ENCODE measurements at regions not wholly inside any gene's neighbourhood (a gene's known extent, or its start where the extent isn't known, plus 50 kb on each side); places are given as distances from the start of the nearest gene placed in this dataset.

- no peaks in the 10 kb centered on the region for H3K27me3 Mint-ChIP-seq
- no peaks in the 10 kb centered on the region for H3K9me3 Mint-ChIP-seq
- DNase-seq (no peak), ATAC-seq (no peak)
- no peaks in the 10 kb centered on the region for H3K36me3 Mint-ChIP-seq (ENCODE audit: low read depth)
- no peak overlapping the region for H3K4me3 Mint-ChIP-seq
- no peak overlapping the region for H3K27ac Mint-ChIP-seq
- no peaks in the 10 kb centered on the region for H3K4me1 Mint-ChIP-seq
These were observed 179.0 kb downstream of the ADGRA3 start for GRCh38 chr4:22336822-22337221.

DNA sequence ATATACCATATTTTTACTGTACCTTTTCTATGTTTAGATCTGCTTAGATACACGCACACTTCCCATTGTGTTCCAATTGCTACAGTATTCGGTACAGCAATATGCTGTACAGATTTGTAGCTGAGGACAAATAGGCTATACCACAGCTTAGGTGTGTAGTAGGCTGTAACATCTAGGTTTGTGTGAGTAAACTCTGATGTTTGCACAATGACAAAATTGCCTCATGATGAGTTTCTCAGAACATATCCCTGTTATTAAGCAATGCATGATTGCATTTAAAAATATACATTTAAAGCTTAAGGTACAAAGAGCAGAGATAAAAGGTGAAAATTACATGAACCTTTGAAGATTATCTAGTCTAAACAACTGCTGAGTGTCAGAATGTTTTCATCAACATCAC is 181.7 kb downstream of the ADGRA3 start:
- Mint-ChIP-seq H3K9me3 (peaks cover 4% of the 10 kb centered on the region), H3K36me3 (ENCODE audit: low read depth) (no peaks in the 10 kb centered on the region), H3K27me3 (no peaks in the 10 kb centered on the region), H3K4me3 (no peak overlapping the region), H3K4me1 (no peaks in the 10 kb centered on the region), H3K27ac (no peak overlapping the region)
- DNase-seq (no peak), ATAC-seq (no peak)

DNA sequence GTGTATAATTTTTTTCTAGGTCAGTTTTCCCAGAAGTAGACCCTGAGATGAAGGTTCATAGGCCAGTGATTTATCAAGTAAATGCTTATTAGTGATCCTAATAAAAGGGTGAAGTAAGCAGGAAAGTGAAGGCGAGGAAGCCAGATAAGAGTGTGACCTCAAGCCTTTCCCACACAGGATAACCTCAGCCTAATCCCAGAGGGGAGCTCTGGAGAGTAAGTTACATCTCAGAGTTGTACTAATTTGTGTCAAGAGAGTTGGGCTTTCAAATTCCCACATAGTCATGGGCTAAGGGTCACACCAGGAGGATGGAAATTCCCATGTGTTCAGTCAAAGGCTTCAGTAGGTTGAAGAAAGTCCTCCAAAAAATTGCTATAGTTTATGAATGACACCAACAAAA is 191.4 kb downstream of the ADGRA3 start:
- no peak for DNase-seq

DNA sequence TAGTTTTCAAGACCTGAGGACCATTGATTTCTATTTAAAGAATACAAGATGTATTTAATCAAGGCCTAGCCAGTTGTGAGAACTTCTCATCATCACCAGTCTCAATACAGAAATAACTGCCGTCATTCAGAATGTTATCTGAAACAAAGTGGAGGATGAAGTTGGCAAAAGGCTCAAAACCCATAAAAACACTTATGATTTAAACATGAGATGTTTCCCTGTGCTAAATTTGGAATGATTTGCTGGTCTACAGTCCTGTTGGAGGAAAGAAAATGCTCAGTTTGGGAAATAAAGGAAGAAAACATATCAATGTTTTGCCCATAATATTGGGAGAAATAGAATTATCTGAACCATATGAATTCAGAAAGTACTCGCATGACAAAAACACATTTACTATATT is 192.2 kb downstream of the ADGRA3 start:
- no peak for ATAC-seq
- no peaks in the 10 kb centered on the region for H3K36me3 Mint-ChIP-seq (ENCODE audit: low read depth)
- no peaks in the 10 kb centered on the region for H3K4me1 Mint-ChIP-seq

More for the DNA sequence above, 191.4 kb downstream of the ADGRA3 start:
- Mint-ChIP-seq H3K9me3 (peaks cover 2% of the 10 kb centered on the region), H3K27ac (no peak overlapping the region), H3K4me1 (no peaks in the 10 kb centered on the region), H3K4me3 (no peak overlapping the region), H3K27me3 (no peaks in the 10 kb centered on the region), H3K36me3 (ENCODE audit: low read depth) (no peaks in the 10 kb centered on the region)
- ATAC-seq = no peak

DNA sequence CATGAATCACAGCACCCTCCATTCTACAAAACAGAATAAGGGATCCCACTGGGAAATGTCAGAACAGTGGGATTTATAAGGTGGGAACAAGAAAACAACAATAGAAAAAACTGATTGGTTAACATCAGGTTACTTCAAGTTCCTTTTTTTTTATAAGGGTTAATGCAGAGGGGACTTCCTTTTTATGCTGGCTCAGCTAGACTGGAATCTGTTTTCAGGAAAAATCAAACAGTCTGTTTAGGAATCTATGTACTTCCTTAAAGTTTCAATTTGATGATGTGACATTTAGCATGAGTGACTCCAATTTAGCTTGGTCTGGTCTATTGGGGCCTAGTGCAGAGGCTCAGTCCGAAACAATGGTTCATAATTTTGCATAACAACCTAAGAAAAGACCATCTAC is 192.9 kb downstream of the ADGRA3 start:
- ATAC-seq (no peak), DNase-seq (no peak)
- no peaks in the 10 kb centered on the region for H3K36me3 Mint-ChIP-seq (ENCODE audit: low read depth)
- no peak overlapping the region for H3K4me3 Mint-ChIP-seq
- H3K27me3 Mint-ChIP-seq = no peaks in the 10 kb centered on the region
- no peak overlapping the region for H3K27ac Mint-ChIP-seq
- no peaks in the 10 kb centered on the region for H3K9me3 Mint-ChIP-seq
- H3K4me1 Mint-ChIP-seq = no peaks in the 10 kb centered on the region

More for the DNA sequence above, 192.2 kb downstream of the ADGRA3 start:
- Mint-ChIP-seq H3K27ac (no peak overlapping the region), H3K27me3 (no peaks in the 10 kb centered on the region), H3K4me3 (no peak overlapping the region), H3K9me3 (no peaks in the 10 kb centered on the region)
- DNase-seq = no peak

- no peak overlapping the region for H3K4me3 Mint-ChIP-seq
- H3K27me3 Mint-ChIP-seq = no peaks in the 10 kb centered on the region
- ATAC-seq (peak; percentile 59), DNase-seq (no peak)
- H3K27ac Mint-ChIP-seq = no peak overlapping the region
- H3K4me1 Mint-ChIP-seq = no peaks in the 10 kb centered on the region
- no peaks in the 10 kb centered on the region for H3K36me3 Mint-ChIP-seq (ENCODE audit: low read depth)
- no peaks in the 10 kb centered on the region for H3K9me3 Mint-ChIP-seq
These were observed 200.2 kb downstream of the ADGRA3 start for GRCh38 chr4:22315628-22316027.

DNA sequence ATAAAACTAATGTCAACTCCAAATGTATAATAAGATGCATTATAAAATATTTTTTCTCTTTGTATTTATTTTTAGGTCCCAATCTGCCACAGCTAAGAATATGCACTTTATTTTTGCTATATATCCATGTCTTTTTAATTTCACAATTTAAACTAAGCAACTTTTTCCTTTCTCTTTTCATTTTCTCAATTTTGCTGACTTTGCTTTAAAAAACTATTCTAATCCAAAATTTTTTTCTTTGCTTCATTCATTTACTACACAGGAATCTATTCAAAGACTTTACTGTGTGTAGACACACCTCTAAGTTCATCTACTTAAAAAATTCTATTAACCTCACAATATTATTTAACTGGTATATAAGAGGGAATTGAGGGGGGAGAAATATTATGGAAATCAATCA is 201.9 kb downstream of the ADGRA3 start:
- Mint-ChIP-seq H3K36me3 (ENCODE audit: low read depth) (no peaks in the 10 kb centered on the region), H3K27me3 (no peaks in the 10 kb centered on the region), H3K9me3 (no peaks in the 10 kb centered on the region), H3K4me3 (no peak overlapping the region), H3K4me1 (no peaks in the 10 kb centered on the region), H3K27ac (no peak overlapping the region)
- ATAC-seq (no peak), DNase-seq (no peak)

- Mint-ChIP-seq H3K27ac (no peak overlapping the region), H3K9me3 (no peaks in the 10 kb centered on the region), H3K4me1 (no peaks in the 10 kb centered on the region), H3K27me3 (no peaks in the 10 kb centered on the region), H3K4me3 (no peak overlapping the region), H3K36me3 (ENCODE audit: low read depth) (no peaks in the 10 kb centered on the region)
- no peak for DNase-seq
- ATAC-seq = no peak
These were observed 203.8 kb downstream of the ADGRA3 start for GRCh38 chr4:22312113-22312512.

- Mint-ChIP-seq H3K27me3 (no peaks in the 10 kb centered on the region), H3K36me3 (ENCODE audit: low read depth) (no peaks in the 10 kb centered on the region), H3K4me3 (no peak overlapping the region), H3K4me1 (no peaks in the 10 kb centered on the region), H3K27ac (no peak overlapping the region), H3K9me3 (peaks cover 32% of the 10 kb centered on the region)
- DNase-seq (no peak), ATAC-seq (no peak)
These were observed 214.6 kb downstream of the ADGRA3 start for GRCh38 chr4:22301253-22301652.

DNA sequence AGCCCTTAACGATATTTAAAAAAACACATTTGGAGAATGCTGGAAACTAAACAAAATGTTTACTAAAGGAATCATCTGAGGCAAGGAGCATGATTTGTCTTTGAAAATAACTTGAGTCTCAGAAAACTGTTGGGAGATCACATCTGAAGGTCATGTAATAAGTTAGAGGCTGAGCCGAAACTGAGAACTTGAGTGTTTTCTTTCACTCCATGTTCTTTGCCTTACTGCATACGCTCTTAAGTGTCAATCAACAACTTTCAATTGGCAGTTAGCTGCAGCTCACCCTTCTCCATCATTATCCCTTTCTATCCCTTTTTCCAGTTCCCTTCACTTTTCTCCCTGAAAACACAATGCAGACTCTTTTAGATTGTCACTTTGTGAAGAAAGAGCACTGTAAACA is 216.2 kb downstream of the ADGRA3 start:
- no peak overlapping the region for H3K27ac Mint-ChIP-seq
- H3K36me3 Mint-ChIP-seq (ENCODE audit: low read depth) = no peaks in the 10 kb centered on the region
- DNase-seq (no peak), ATAC-seq (no peak)
- H3K27me3 Mint-ChIP-seq = no peaks in the 10 kb centered on the region
- peaks cover 24% of the 10 kb centered on the region for H3K9me3 Mint-ChIP-seq
- H3K4me1 Mint-ChIP-seq = no peaks in the 10 kb centered on the region
- H3K4me3 Mint-ChIP-seq = no peak overlapping the region

DNA sequence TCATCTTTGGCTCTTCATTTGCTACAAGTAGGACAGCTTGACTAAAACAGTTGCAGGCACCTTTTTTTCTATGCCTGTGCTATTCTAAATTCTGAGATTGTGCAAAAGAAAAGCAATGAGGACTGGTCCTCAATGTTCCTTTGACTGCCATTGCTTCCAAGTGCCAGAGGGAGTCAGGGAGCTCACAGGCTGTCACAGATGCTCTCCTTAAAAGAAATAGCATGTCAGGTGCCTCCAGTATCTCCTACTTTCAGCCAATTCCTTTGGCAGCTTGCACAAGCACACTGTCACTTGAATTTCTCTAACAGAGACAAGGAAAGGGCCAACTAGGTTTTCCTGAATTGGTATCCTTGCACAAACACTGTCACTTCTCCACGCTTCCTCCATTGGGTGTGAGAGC is 228.2 kb downstream of the ADGRA3 start:
- no peak overlapping the region for H3K27ac Mint-ChIP-seq
- H3K36me3 Mint-ChIP-seq (ENCODE audit: low read depth) = no peaks in the 10 kb centered on the region
- ATAC-seq = no peak
- DNase-seq = no peak
- peaks cover 2% of the 10 kb centered on the region for H3K27me3 Mint-ChIP-seq
- peaks cover 8% of the 10 kb centered on the region for H3K9me3 Mint-ChIP-seq
- H3K4me1 Mint-ChIP-seq = no peaks in the 10 kb centered on the region
- H3K4me3 Mint-ChIP-seq = no peak overlapping the region

- H3K27me3 Mint-ChIP-seq = no peaks in the 10 kb centered on the region
These were observed 247.4 kb downstream of the ADGRA3 start for GRCh38 chr4:22268350-22269025.

DNA sequence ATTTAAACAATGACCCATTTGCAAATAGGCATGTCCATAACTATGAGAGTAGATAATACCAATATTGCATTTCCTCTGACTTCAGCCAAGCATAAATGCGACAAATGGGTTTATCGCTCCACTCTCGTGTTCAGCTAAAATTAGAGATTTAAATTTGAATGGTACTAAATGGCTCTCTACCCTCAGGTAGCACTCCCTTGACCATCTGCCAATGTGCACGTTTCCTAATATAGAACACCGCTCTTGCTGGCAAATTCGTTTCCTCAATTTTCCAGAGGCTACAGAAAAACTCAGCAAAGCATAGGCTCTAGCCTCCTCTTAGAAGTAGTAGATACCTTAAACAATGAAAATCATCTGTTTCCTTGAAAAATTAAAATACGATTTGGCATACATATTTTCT is 251.6 kb downstream of the ADGRA3 start:
- H3K36me3 Mint-ChIP-seq (ENCODE audit: low read depth) = no peaks in the 10 kb centered on the region
- DNase-seq (no peak), ATAC-seq (no peak)
- H3K27ac Mint-ChIP-seq = no peak overlapping the region
- H3K9me3 Mint-ChIP-seq = peaks cover 12% of the 10 kb centered on the region
- no peaks in the 10 kb centered on the region for H3K27me3 Mint-ChIP-seq
- H3K4me3 Mint-ChIP-seq = no peak overlapping the region
- H3K4me1 Mint-ChIP-seq = no peaks in the 10 kb centered on the region

More at GRCh38 chr4:22268350-22269025, 247.4 kb downstream of the ADGRA3 start:
- DNase-seq (no peak), ATAC-seq (no peak)
- H3K36me3 Mint-ChIP-seq (ENCODE audit: low read depth) = no peaks in the 10 kb centered on the region
- H3K4me1 Mint-ChIP-seq = no peaks in the 10 kb centered on the region
- H3K27ac Mint-ChIP-seq = no peak overlapping the region
- H3K9me3 Mint-ChIP-seq = peaks cover 5% of the 10 kb centered on the region
- no peak overlapping the region for H3K4me3 Mint-ChIP-seq

DNA sequence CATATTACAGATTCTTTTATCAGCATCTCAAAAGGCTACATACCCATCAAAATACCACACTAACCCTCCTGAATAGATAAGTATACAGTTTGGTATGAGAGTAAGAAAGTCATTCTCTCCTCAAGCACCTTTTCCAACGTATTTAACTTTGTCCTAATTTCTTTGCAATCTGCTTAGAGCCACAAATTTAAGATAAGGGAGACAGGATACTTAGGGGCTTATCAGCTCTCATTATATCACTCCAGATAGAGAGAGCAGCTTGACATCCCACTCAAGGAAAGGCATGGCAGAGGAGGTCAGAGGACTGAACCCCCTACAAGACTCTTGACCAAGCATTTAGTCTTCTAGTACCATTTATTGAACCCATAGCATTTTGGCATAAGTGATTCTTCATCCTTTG is 262.4 kb downstream of the ADGRA3 start:
- H3K9me3 Mint-ChIP-seq = peaks cover 10% of the 10 kb centered on the region
- H3K4me3 Mint-ChIP-seq = no peak overlapping the region
- no peaks in the 10 kb centered on the region for H3K4me1 Mint-ChIP-seq
- DNase-seq (no peak), ATAC-seq (no peak)
- no peaks in the 10 kb centered on the region for H3K36me3 Mint-ChIP-seq (ENCODE audit: low read depth)
- H3K27me3 Mint-ChIP-seq = no peaks in the 10 kb centered on the region
- no peak overlapping the region for H3K27ac Mint-ChIP-seq

DNA sequence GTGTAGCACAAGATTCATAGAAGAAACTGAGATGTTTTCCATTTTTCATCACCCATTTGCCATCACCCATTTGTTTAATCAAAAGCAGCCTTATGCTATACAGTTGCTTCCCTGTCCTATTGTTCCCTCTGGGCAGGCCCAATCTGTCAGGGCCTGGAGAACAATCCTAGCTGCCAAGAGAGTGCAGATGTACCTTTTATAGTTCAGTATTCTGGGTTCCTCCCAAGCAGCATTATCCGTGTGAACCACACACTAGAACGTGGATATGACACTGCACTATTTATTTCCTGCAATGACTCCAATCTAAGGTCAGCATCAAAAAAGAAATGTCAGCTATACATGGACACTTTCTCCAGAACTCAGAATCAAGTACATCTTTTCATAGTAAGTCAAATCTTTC is 269.0 kb downstream of the ADGRA3 start:
- Mint-ChIP-seq H3K9me3 (no peaks in the 10 kb centered on the region), H3K27ac (no peak overlapping the region), H3K36me3 (ENCODE audit: low read depth) (no peaks in the 10 kb centered on the region), H3K4me1 (no peaks in the 10 kb centered on the region), H3K4me3 (no peak overlapping the region), H3K27me3 (no peaks in the 10 kb centered on the region)
- DNase-seq (no peak), ATAC-seq (no peak)

- Mint-ChIP-seq H3K36me3 (ENCODE audit: low read depth) (no peaks in the 10 kb centered on the region), H3K27me3 (no peaks in the 10 kb centered on the region), H3K9me3 (no peaks in the 10 kb centered on the region), H3K4me1 (no peaks in the 10 kb centered on the region), H3K27ac (no peak overlapping the region), H3K4me3 (no peak overlapping the region)
- no peak for DNase-seq
- ATAC-seq = no peak
These were observed 270.6 kb downstream of the ADGRA3 start for GRCh38 chr4:22245294-22245693.

Data from activated naive CD8-positive, alpha-beta T cell treated with anti-CD3 and anti-CD28 coated beads, Interleukin-2, amount 50 U/mL, for 24 hours (primary cell).